Suprapubic skin (tissue), 3 donors: ENCODE measurements at regions not wholly inside any gene's neighbourhood (a gene's known extent, or its start where the extent isn't known, plus 50 kb on each side); places are given as distances from the start of the nearest gene placed in this dataset.

Experiments used
- CTCF ChIP-seq, 2 donors: fragments of 200-600 bp in 1 of 2; fragments of 450-650 bp in 1 of 2; sonication (generic) in 1 of 2; IDR thresholded peaks; one replicate each; pipeline ENCODE4 v1.5.1; 2016 to 2019; ENCODE audit warnings: antibody characterized with exemption in 2 of 2, mild to moderate bottlenecking in 1 of 2, moderate library complexity in 1 of 2
- EP300 ChIP-seq: sonication (generic); formaldehyde crosslinking; IDR thresholded peaks from one replicate; pipeline ENCODE4 v1.6.1; 2017; ENCODE audit warnings: antibody characterized with exemption
- POLR2A ChIP-seq, 2 donors: fragments of 450-650 bp; IDR thresholded peaks; one replicate each; pipeline ENCODE4 v1.6.1; 2017; ENCODE audit warnings: antibody characterized with exemption in 2 of 2, mild to moderate bottlenecking in 2 of 2, moderate library complexity in 2 of 2

DNA sequence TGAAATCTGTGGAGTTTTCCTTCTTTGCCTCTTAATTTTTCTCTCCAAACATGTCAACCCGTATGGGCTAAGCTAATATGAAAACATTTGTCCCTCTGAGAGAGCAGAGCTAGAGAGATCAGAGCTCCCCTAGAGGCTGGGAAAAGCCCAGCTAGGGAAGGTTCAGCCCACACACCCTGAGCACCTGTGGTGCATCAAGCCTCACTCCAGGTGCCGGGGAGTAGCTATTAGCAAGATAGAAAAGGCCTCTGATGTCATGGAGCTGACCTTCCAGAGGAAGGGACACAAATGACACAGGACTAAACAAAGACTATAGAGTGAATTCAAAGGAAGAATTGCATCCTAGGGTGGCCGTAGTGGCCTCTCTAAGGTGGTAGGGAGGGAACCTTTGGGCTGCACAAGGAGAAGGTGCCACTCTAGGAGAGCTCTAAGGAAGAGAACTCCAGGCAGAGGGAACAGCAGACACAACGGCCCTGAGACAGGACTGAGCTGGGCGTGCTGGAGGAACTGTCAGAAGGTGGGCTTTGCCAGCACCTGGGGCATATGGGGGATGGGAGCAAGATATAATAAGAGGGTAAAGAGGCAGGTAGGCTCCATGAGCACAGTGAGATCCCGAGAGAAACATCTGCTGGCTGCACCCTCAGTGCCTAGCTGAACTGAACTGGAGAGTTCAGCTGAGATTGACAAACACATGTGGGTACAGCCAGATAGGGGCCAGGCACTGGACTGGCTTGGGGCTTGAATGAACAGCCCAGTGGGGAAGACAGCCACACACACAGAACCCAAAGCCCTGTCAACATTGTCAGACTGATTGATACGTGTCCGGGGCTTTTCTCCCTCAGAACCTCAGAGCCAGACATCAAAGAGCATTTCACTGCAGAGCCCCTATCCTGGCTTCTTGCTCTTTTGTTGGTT, 65.5 kb upstream of the DRD2 start:
- TF ChIP-seq CTCF (IDR thresholded peaks at IDR 0.05) (no peak), EP300 (no peak), POLR2A (IDR thresholded peaks at IDR 0.05) (no peak)
